H1 (cell line): ENCODE measurements at regions not wholly inside any gene's neighbourhood (a gene's known extent, or its start where the extent isn't known, plus 50 kb on each side); places are given as distances from the start of the nearest gene placed in this dataset.

Source experiments
- CTCF ChIA-PET: fragments of 300-600 bp; sonication (Branson Sonifier 250); formaldehyde crosslinking; loops from one replicate; lab custom pipeline; 2021; ENCODE audit not compliant: partially characterized antibody; lab: Charles Lee
- POLR2A ChIA-PET: fragments of 300-600 bp; sonication (Branson Sonifier 250); formaldehyde crosslinking; loops from one replicate; lab custom pipeline; 2021; ENCODE audit warnings: inconsistent platforms; ENCODE audit not compliant: partially characterized antibody; lab: Charles Lee
- DNase-seq, 2 experiments: peaks; one replicate each; pipeline versions ENCODE4 v3.0.0 to v3.0.0-alpha.2; 2010 to 2022; ENCODE audit warnings: low spot score in 2 of 2, low read depth in 1 of 2, mixed read lengths in 1 of 2
- FAIRE-seq: peaks from 2 replicates; lab custom pipeline; 2011; peaks lifted over from hg19 to GRCh38; lab: Jason Lieb, UNC
- H2AFZ ChIP-seq: 2 replicates; pipeline ENCODE4 v1.8.1; 2012; ENCODE audit warnings: low read length, inconsistent platforms
- H2AK5ac ChIP-seq: 2 replicates; pipeline ENCODE4 v1.6.1; 2013; ENCODE audit warnings: low read depth, low read length
- H2BK120ac ChIP-seq: replicated peaks from 2 replicates; pipeline ENCODE3; 2013; ENCODE audit warnings: low read depth, low read length, inconsistent platforms
- H2BK12ac ChIP-seq: 2 replicates; pipeline ENCODE4 v1.6.1; 2013; ENCODE audit warnings: low read depth, low read length
- H2BK15ac ChIP-seq: 2 replicates; pipeline ENCODE4 v1.6.1; 2013; ENCODE audit warnings: low read length
- H2BK20ac ChIP-seq: 2 replicates; pipeline ENCODE4 v1.6.1; 2013; ENCODE audit warnings: low read length
- H2BK5ac ChIP-seq: 2 replicates; pipeline ENCODE4 v1.6.1; 2013; ENCODE audit warnings: low read depth, low read length
- H3K14ac ChIP-seq: 2 replicates; pipeline ENCODE4 v1.6.1; 2013; ENCODE audit warnings: inconsistent platforms; ENCODE audit not compliant: insufficient read length
- H3K18ac ChIP-seq: 2 replicates; pipeline ENCODE4 v1.6.1; 2013; ENCODE audit warnings: low read length; ENCODE audit errors: extremely low read depth
- H3K23ac ChIP-seq: 2 replicates; pipeline ENCODE4 v1.6.1; 2013; ENCODE audit warnings: inconsistent platforms; ENCODE audit not compliant: insufficient read length
- H3K23me2 ChIP-seq: 2 replicates; pipeline ENCODE4 v1.6.1; 2013; ENCODE audit warnings: low read depth, low read length
- H3K27ac ChIP-seq: 2 replicates; pipeline ENCODE4 v1.6.1; 2011; ENCODE audit warnings: low read depth, low read length, inconsistent platforms
- H3K27me3 ChIP-seq, 4 experiments: replicated peaks in 1 of 4; 1 replicate in 1 of 4; 2 replicates in 3 of 4; pipeline versions ENCODE4 v1.6.1 to v1.8.1; 2011 to 2013; ENCODE audit warnings: low read length in 3 of 4, mild to moderate bottlenecking in 3 of 4, inconsistent platforms in 2 of 4, mixed read lengths in 2 of 4, moderate library complexity in 1 of 4; ENCODE audit not compliant: control insufficient read depth in 3 of 4, insufficient read depth in 3 of 4; ENCODE audit errors: extremely low read depth in 1 of 4
- H3K36me3 ChIP-seq, 4 experiments: 2 replicates each; pipeline versions ENCODE4 v1.6.1 to v1.8.1; 2011 to 2013; ENCODE audit warnings: mild to moderate bottlenecking in 4 of 4, low read length in 3 of 4, moderate library complexity in 2 of 4, control low read depth in 1 of 4, inconsistent platforms in 1 of 4; ENCODE audit not compliant: insufficient read depth in 4 of 4, control insufficient read depth in 2 of 4
- H3K4ac ChIP-seq: replicated peaks from 2 replicates; pipeline ENCODE3; 2013; ENCODE audit warnings: low read length, low read depth, mixed read lengths, inconsistent platforms; ENCODE audit not compliant: insufficient read length
- H3K4me1 ChIP-seq, 4 experiments: replicated peaks in 1 of 4; 1 replicate in 1 of 4; 2 replicates in 3 of 4; pipeline versions ENCODE4 v1.6.1 to v1.8.1; 2011 to 2013; ENCODE audit warnings: low read length in 3 of 4, inconsistent platforms in 2 of 4, mixed read lengths in 1 of 4; ENCODE audit not compliant: insufficient read depth in 4 of 4, control insufficient read depth in 3 of 4
- H3K4me2 ChIP-seq, 2 experiments: 2 replicates each; pipeline versions ENCODE4 v1.6.1 to v1.8.1; 2011 to 2013; ENCODE audit warnings: low read depth in 2 of 2, low read length in 2 of 2, control low read depth in 1 of 2, inconsistent platforms in 1 of 2, mild to moderate bottlenecking in 1 of 2; ENCODE audit not compliant: insufficient read depth in 1 of 2
- H3K4me3 ChIP-seq, 4 experiments: fragments of 200-600, 300-600 bp in 1 of 4; sonication (generic), shearing (Covaris generic), sonication (Bioruptor Twin) in 1 of 4; 2 replicates each; pipeline versions ENCODE4 v1.5.1 to v1.8.1; 2011 to 2016; ENCODE audit warnings: low read length in 4 of 4, low read depth in 3 of 4, control low read depth in 2 of 4, inconsistent platforms in 2 of 4, mild to moderate bottlenecking in 2 of 4, mixed read lengths in 1 of 4, moderate library complexity in 1 of 4; ENCODE audit not compliant: insufficient read depth in 2 of 4; ENCODE audit errors: extremely low read depth in 1 of 4
- H3K56ac ChIP-seq: replicated peaks from 2 replicates; pipeline ENCODE3; 2013; ENCODE audit warnings: low read depth, mild to moderate bottlenecking, mixed read lengths, low read length, inconsistent platforms; ENCODE audit not compliant: insufficient read length
- H3K79me1 ChIP-seq: 2 replicates; pipeline ENCODE4 v1.6.1; 2013; ENCODE audit warnings: low read depth, low read length, control low read depth
- H3K79me2 ChIP-seq, 2 experiments: 2 replicates each; pipeline versions ENCODE4 v1.6.1 to v1.8.1; 2012 to 2013; ENCODE audit warnings: low read length in 2 of 2, mild to moderate bottlenecking in 2 of 2, inconsistent platforms in 1 of 2; ENCODE audit not compliant: insufficient read depth in 2 of 2, control insufficient read depth in 1 of 2
- H3K9ac ChIP-seq, 4 experiments: replicated peaks in 1 of 4; 1 replicate in 1 of 4; 2 replicates in 3 of 4; pipeline versions ENCODE4 v1.6.1 to v1.8.1; 2011 to 2013; ENCODE audit warnings: low read depth in 3 of 4, low read length in 3 of 4, control low read depth in 2 of 4, mild to moderate bottlenecking in 2 of 4, moderate library complexity in 2 of 4, inconsistent platforms in 1 of 4; ENCODE audit errors: extremely low read depth in 1 of 4
- H3K9me3 ChIP-seq, 2 experiments: 2 replicates each; pipeline versions ENCODE4 v1.6.1 to v1.8.1; 2012 to 2013; ENCODE audit warnings: mild to moderate bottlenecking in 2 of 2, moderate library complexity in 2 of 2, control low read depth in 1 of 2, inconsistent platforms in 1 of 2, low read depth in 1 of 2, low read length in 1 of 2, mixed read lengths in 1 of 2; ENCODE audit not compliant: insufficient read depth in 2 of 2
- H4K20me1 ChIP-seq, 2 experiments: replicated peaks in 1 of 2; 2 replicates each; pipeline versions ENCODE3 to v1.8.1; 2011 to 2013; ENCODE audit warnings: inconsistent platforms in 2 of 2, low read length in 2 of 2, mild to moderate bottlenecking in 1 of 2; ENCODE audit not compliant: insufficient read depth in 2 of 2, control insufficient read depth in 1 of 2
- H4K5ac ChIP-seq: 2 replicates; pipeline ENCODE4 v1.6.1; 2013; ENCODE audit warnings: low read length, low read depth, mixed read lengths, inconsistent platforms; ENCODE audit not compliant: insufficient read length
- H4K8ac ChIP-seq: 2 replicates; pipeline ENCODE4 v1.8.0; 2013; ENCODE audit warnings: mild to moderate bottlenecking, moderate library complexity, low read length, inconsistent platforms; ENCODE audit not compliant: insufficient read depth; ENCODE audit errors: extremely low read depth
- H4K91ac ChIP-seq: replicated peaks from 2 replicates; pipeline ENCODE3; 2013; ENCODE audit warnings: low read length, mixed read lengths, inconsistent platforms; ENCODE audit not compliant: insufficient read length
- BCL11A ChIP-seq, 2 experiments: IDR thresholded peaks; one replicate each; pipeline ENCODE4 v1.6.1; 2011; ENCODE audit warnings: low read depth in 2 of 2, low read length in 2 of 2, mild to moderate bottlenecking in 2 of 2
- CHD2 ChIP-seq: IDR thresholded peaks from 2 replicates; pipeline ENCODE4 v1.6.1; 2012; ENCODE audit warnings: low read length, improper control_type of control experiment
- FOSL1 ChIP-seq: IDR thresholded peaks from 2 replicates; pipeline ENCODE4 v1.6.1; 2011; ENCODE audit warnings: mild to moderate bottlenecking, low read depth, low read length, moderate library complexity; ENCODE audit not compliant: insufficient read depth
- HDAC6 ChIP-seq: IDR thresholded peaks from one replicate; pipeline ENCODE4 v1.7.1; 2012; ENCODE audit warnings: low read depth, mild to moderate bottlenecking, inconsistent platforms, low read length, moderate library complexity
- NRF1 ChIP-seq: IDR thresholded peaks from 2 replicates; pipeline ENCODE4 v1.6.1; 2011; ENCODE audit warnings: mild to moderate bottlenecking, low read depth, low read length, improper control_type of control experiment
- RFX5 ChIP-seq: IDR thresholded peaks from 2 replicates; pipeline ENCODE4 v1.6.1; 2011; ENCODE audit warnings: low read depth, low read length, improper control_type of control experiment, borderline replicate concordance
- WGBS, 2 experiments: shearing (Covaris generic) in 1 of 2; methylation state at CpG; one replicate each; pipeline versions ENCODE4 v1.1.6 to v1.1.7; 2013 to 2015; ENCODE audit warnings: low lambda C conversion rate in 2 of 2, mixed read lengths in 2 of 2, inconsistent platforms in 1 of 2, low coverage in 1 of 2, missing lambda C conversion rate in 1 of 2; ENCODE audit not compliant: insufficient replicate concordance in 2 of 2, insufficient coverage in 1 of 2, insufficient read length in 1 of 2; ENCODE audit errors: extremely low coverage in 1 of 2, missing lambda C conversion rate in 1 of 2; 5-methylcytosine and 5-hydroxymethylcytosine counted together

DNA sequence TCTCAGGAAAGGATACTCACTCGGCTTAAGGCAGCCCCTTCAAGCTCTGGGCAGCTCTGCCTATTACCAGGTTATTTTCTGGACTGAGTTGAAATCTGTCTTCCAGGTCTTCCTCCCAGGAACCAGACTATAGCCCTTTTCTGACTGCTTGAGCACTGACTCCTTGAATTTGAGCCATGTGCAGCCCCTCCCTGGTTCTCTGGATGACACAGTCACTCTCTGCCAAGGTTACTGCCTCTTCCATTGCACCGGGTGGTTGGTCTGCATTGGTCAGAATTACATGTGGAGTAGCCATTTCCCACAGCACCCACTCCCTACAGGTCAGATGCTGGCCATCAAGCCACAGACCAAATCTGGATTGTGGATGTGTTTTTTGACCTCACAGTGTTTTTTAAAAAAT is 81.9 kb downstream of the KLF4 start:
- WGBS, 2 experiments, result 87% methylated on average over 2 of the region's 2 CpGs; no CpG with 5 or more reads in 1 of the 2 experiments
- no peak for FAIRE-seq

More for the DNA sequence above, 81.9 kb downstream of the KLF4 start:
- no peaks in the 10 kb centered on the region for H3K27me3 ChIP-seq
- H3K4me2 ChIP-seq, result no peak overlapping the region
- H3K9me3 ChIP-seq, result no peaks in the 10 kb centered on the region
- no peaks in the 10 kb centered on the region for H3K79me2 ChIP-seq
- H3K36me3 ChIP-seq, result no peaks in the 10 kb centered on the region
- H3K14ac ChIP-seq, result no peak overlapping the region
- no peak overlapping the region for H2BK15ac ChIP-seq
- no peak overlapping the region for H3K9ac ChIP-seq
- CTCF ChIA-PET, result interaction anchor here (0.7 kb wide), 1 partner anchor 146 kb away, joined by 3 read pairs; no protein-coding TSS in a partner anchor
- H3K27ac ChIP-seq, result no peak overlapping the region
- H3K4ac ChIP-seq, result no peak overlapping the region
- H3K4me1 ChIP-seq, result no peaks in the 10 kb centered on the region
- H4K8ac ChIP-seq, result no peak overlapping the region
- no peak overlapping the region for H3K56ac ChIP-seq
- no peak overlapping the region for H4K5ac ChIP-seq
- no peak overlapping the region for H3K18ac ChIP-seq
- H2AFZ ChIP-seq, result no peak overlapping the region; the same call in 1 of the 2 replicates
- POLR2A ChIA-PET, result no interaction called here
- TF ChIP-seq BCL11A (IDR thresholded peaks at IDR 0.05; ENCODE audit: low read depth in 2 of 2, low read length in 2 of 2) (no peak), HDAC6 (no peak), NRF1 (no peak), RFX5 (no peak), FOSL1 (no peak), CHD2 (no peak)
- no peak overlapping the region for H3K23ac ChIP-seq
- H2BK120ac ChIP-seq, result no peak overlapping the region
- DNase-seq, result no peak
- no peaks in the 10 kb centered on the region for H3K79me1 ChIP-seq
- no peaks in the 10 kb centered on the region for H3K23me2 ChIP-seq
- no peak overlapping the region for H2BK12ac ChIP-seq
- H2BK20ac ChIP-seq, result no peak overlapping the region
- H4K91ac ChIP-seq, result no peak overlapping the region
- H4K20me1 ChIP-seq, result no peaks in the 10 kb centered on the region
- H2BK5ac ChIP-seq, result no peak overlapping the region
- no peak overlapping the region for H2AK5ac ChIP-seq
- H3K4me3 ChIP-seq, result no peak overlapping the region
